H1 (cell line): ENCODE measurements at regions not wholly inside any gene's neighbourhood (a gene's known extent, or its start where the extent isn't known, plus 50 kb on each side); places are given as distances from the start of the nearest gene placed in this dataset.

Source experiments
- FOSL1 ChIP-seq: IDR thresholded peaks from 2 replicates; pipeline ENCODE4 v1.6.1; 2011; ENCODE audit warnings: mild to moderate bottlenecking, low read depth, low read length, moderate library complexity; ENCODE audit not compliant: insufficient read depth

GRCh38 chr10:4736183-4736582 lies 89.8 kb upstream of the AKR1E2 start (continued):
- no peak for TF ChIP-seq FOSL1
